Endothelial cell (in vitro differentiated cells): ENCODE measurements at regions not wholly inside any gene's neighbourhood (a gene's known extent, or its start where the extent isn't known, plus 50 kb on each side); places are given as distances from the start of the nearest gene placed in this dataset.
"Not testable (repeated sequence)": the region's sequence is repeated elsewhere in the genome, so short reads cannot be mapped to it uniquely, and the experiment has no call there.

Experiments used
- DNase-seq: peaks from one replicate; pipeline ENCODE4 v3.0.0; 2021; ENCODE audit warnings: low spot score
- H3K27ac Mint-ChIP-seq: one replicate; pipeline ENCODE4 v1.8.0; 2021; ENCODE audit warnings: mixed read lengths, inconsistent platforms; ENCODE audit not compliant: unreplicated experiment
- H3K27me3 Mint-ChIP-seq: one replicate; pipeline ENCODE4 v1.8.0; 2021; ENCODE audit warnings: mild to moderate bottlenecking, moderate library complexity, mixed read lengths, inconsistent platforms; ENCODE audit not compliant: unreplicated experiment
- H3K36me3 Mint-ChIP-seq: one replicate; pipeline ENCODE4 v1.8.0; 2021; ENCODE audit warnings: mild to moderate bottlenecking, low read depth, mixed read lengths, inconsistent platforms; ENCODE audit not compliant: unreplicated experiment
- H3K4me1 Mint-ChIP-seq: one replicate; pipeline ENCODE4 v1.8.0; 2021; ENCODE audit warnings: mild to moderate bottlenecking, mixed read lengths, inconsistent platforms; ENCODE audit not compliant: unreplicated experiment
- H3K4me3 Mint-ChIP-seq: one replicate; pipeline ENCODE4 v1.8.0; 2021; ENCODE audit warnings: mild to moderate bottlenecking, mixed read lengths, inconsistent platforms; ENCODE audit not compliant: unreplicated experiment
- H3K9me3 Mint-ChIP-seq: one replicate; pipeline ENCODE4 v1.8.0; 2021; ENCODE audit warnings: mixed read lengths, inconsistent platforms; ENCODE audit not compliant: unreplicated experiment
- CTCF ChIP-seq: fragments of 200-600 bp; sonication (generic); IDR thresholded peaks from one replicate; pipeline ENCODE4 v1.5.0; 2021; ENCODE audit warnings: antibody characterized with exemption; ENCODE audit not compliant: unreplicated experiment

GRCh38 chr6:19721766-19722377, 115.3 kb upstream of the ID4 start:
- Mint-ChIP-seq H3K9me3 (no peaks in the 10 kb centered on the region), H3K4me3 (no peak overlapping the region), H3K27ac (no peak overlapping the region), H3K27me3 (no peaks in the 10 kb centered on the region), H3K36me3 (no peaks in the 10 kb centered on the region), H3K4me1 (peaks cover 3% of the 10 kb centered on the region)
- no peak for DNase-seq
- no peak for TF ChIP-seq CTCF

- H3K9me3 Mint-ChIP-seq, result no peaks in the 10 kb centered on the region
- H3K4me3 Mint-ChIP-seq, result no peak overlapping the region
- no peaks in the 10 kb centered on the region for H3K27me3 Mint-ChIP-seq
- H3K4me1 Mint-ChIP-seq, result peaks cover 3% of the 10 kb centered on the region
- TF ChIP-seq CTCF, result no peak
- no peak for DNase-seq
- no peak overlapping the region for H3K27ac Mint-ChIP-seq
- H3K36me3 Mint-ChIP-seq, result no peaks in the 10 kb centered on the region
Measured at GRCh38 chr6:19722999-19723398, 114.2 kb upstream of the ID4 start.

- Mint-ChIP-seq H3K27ac (no peak overlapping the region), H3K4me1 (peaks cover 3% of the 10 kb centered on the region), H3K36me3 (no peaks in the 10 kb centered on the region), H3K9me3 (no peaks in the 10 kb centered on the region), H3K4me3 (no peak overlapping the region), H3K27me3 (no peaks in the 10 kb centered on the region)
- no peak for TF ChIP-seq CTCF
- no peak for DNase-seq
Measured at GRCh38 chr6:19723545-19723944, 113.6 kb upstream of the ID4 start.

GRCh38 chr6:19725436-19725835, 111.7 kb upstream of the ID4 start:
- not testable (repeated sequence) for DNase-seq, H3K36me3 Mint-ChIP-seq, H3K4me1 Mint-ChIP-seq, H3K27me3 Mint-ChIP-seq, H3K27ac Mint-ChIP-seq, H3K9me3 Mint-ChIP-seq, H3K4me3 Mint-ChIP-seq

GRCh38 chr6:19731282-19731681, 105.9 kb upstream of the ID4 start:
- no peak for TF ChIP-seq CTCF
- H3K4me1 Mint-ChIP-seq, result peaks cover 3% of the 10 kb centered on the region
- no peak overlapping the region for H3K27ac Mint-ChIP-seq

GRCh38 chr6:19734061-19734460, 103.1 kb upstream of the ID4 start:
- Mint-ChIP-seq H3K27me3 (no peaks in the 10 kb centered on the region), H3K9me3 (no peaks in the 10 kb centered on the region), H3K4me3 (no peak overlapping the region), H3K4me1 (no peaks in the 10 kb centered on the region), H3K36me3 (no peaks in the 10 kb centered on the region), H3K27ac (no peak overlapping the region)
- no peak for TF ChIP-seq CTCF
- no peak for DNase-seq

More at GRCh38 chr6:19731282-19731681, 105.9 kb upstream of the ID4 start:
- Mint-ChIP-seq H3K27me3 (no peaks in the 10 kb centered on the region), H3K4me3 (no peak overlapping the region), H3K36me3 (no peaks in the 10 kb centered on the region), H3K9me3 (no peaks in the 10 kb centered on the region)
- no peak for DNase-seq
